Activated naive CD4-positive, alpha-beta T cell treated with anti-CD3 and anti-CD28 coated beads, Interleukin-2, amount 10 ng/mL, durations not matched to agents 7 days and 5 days (primary cell): ENCODE measurements at regions not wholly inside any gene's neighbourhood (a gene's known extent, or its start where the extent isn't known, plus 50 kb on each side); places are given as distances from the start of the nearest gene placed in this dataset.
"Not testable (repeated sequence)": the region's sequence is repeated elsewhere in the genome, so short reads cannot be mapped to it uniquely, and the experiment has no call there.

Source experiments
- CTCF ChIA-PET: fragments of 350-600 bp; sonication (Branson Sonifier 250); formaldehyde crosslinking; loops from one replicate; lab custom pipeline; 2021; ENCODE audit warnings: antibody characterized with exemption; lab: Charles Lee
- DNase-seq: peaks from one replicate; pipeline ENCODE4 v3.0.0-alpha.2; 2020
- H3K27ac Mint-ChIP-seq: one replicate; pipeline ENCODE4 v1.8.0; 2021; ENCODE audit warnings: mild to moderate bottlenecking, moderate library complexity, mixed read lengths
- H3K27me3 Mint-ChIP-seq: one replicate; pipeline ENCODE4 v1.8.0; 2021; ENCODE audit warnings: mild to moderate bottlenecking, mixed read lengths
- H3K36me3 Mint-ChIP-seq: one replicate; pipeline ENCODE4 v1.8.0; 2021; ENCODE audit warnings: mixed read lengths
- H3K4me1 Mint-ChIP-seq: one replicate; pipeline ENCODE4 v1.8.0; 2021; ENCODE audit warnings: mixed read lengths
- H3K4me3 Mint-ChIP-seq: one replicate; pipeline ENCODE4 v1.8.0; 2021; ENCODE audit warnings: mild to moderate bottlenecking, moderate library complexity, mixed read lengths
- H3K9me3 Mint-ChIP-seq: one replicate; pipeline ENCODE4 v1.8.0; 2021; ENCODE audit warnings: mixed read lengths

GRCh38 chr9:87353301-87353700 lies 144.4 kb upstream of the DAPK1 start:
- Mint-ChIP-seq H3K4me1 (no peaks in the 10 kb centered on the region), H3K27ac (no peak overlapping the region), H3K4me3 (no peak overlapping the region), H3K9me3 (no peaks in the 10 kb centered on the region), H3K27me3 (no peaks in the 10 kb centered on the region), H3K36me3 (no peaks in the 10 kb centered on the region)
- DNase-seq = no peak
- CTCF ChIA-PET = no interaction called here

GRCh38 chr9:87354147-87354546 lies 143.5 kb upstream of the DAPK1 start:
- no peak overlapping the region for H3K27ac Mint-ChIP-seq
- no peaks in the 10 kb centered on the region for H3K4me1 Mint-ChIP-seq
- H3K4me3 Mint-ChIP-seq = no peak overlapping the region
- peaks cover 4% of the 10 kb centered on the region for H3K27me3 Mint-ChIP-seq
- CTCF ChIA-PET = no interaction called here
- no peak for DNase-seq
- H3K36me3 Mint-ChIP-seq = no peaks in the 10 kb centered on the region
- H3K9me3 Mint-ChIP-seq = no peaks in the 10 kb centered on the region

- no peak overlapping the region for H3K4me3 Mint-ChIP-seq
- H3K9me3 Mint-ChIP-seq = no peaks in the 10 kb centered on the region
- no peaks in the 10 kb centered on the region for H3K4me1 Mint-ChIP-seq
- H3K36me3 Mint-ChIP-seq = no peaks in the 10 kb centered on the region
- CTCF ChIA-PET = no interaction called here
- peaks cover 13% of the 10 kb centered on the region for H3K27me3 Mint-ChIP-seq
- no peak overlapping the region for H3K27ac Mint-ChIP-seq
- DNase-seq = no peak
Observed at GRCh38 chr9:87357600-87357999, 140.1 kb upstream of the DAPK1 start.

- no peak for DNase-seq
- H3K9me3 Mint-ChIP-seq = no peaks in the 10 kb centered on the region
- H3K4me1 Mint-ChIP-seq = no peaks in the 10 kb centered on the region
- no peak overlapping the region for H3K27ac Mint-ChIP-seq
- no peaks in the 10 kb centered on the region for H3K36me3 Mint-ChIP-seq
- CTCF ChIA-PET = no interaction called here
- peaks cover 13% of the 10 kb centered on the region for H3K27me3 Mint-ChIP-seq
- no peak overlapping the region for H3K4me3 Mint-ChIP-seq
Observed at GRCh38 chr9:87359264-87359663, 138.4 kb upstream of the DAPK1 start.

GRCh38 chr9:87359958-87360601 lies 137.6 kb upstream of the DAPK1 start:
- H3K9me3 Mint-ChIP-seq = no peaks in the 10 kb centered on the region
- no peak overlapping the region for H3K4me3 Mint-ChIP-seq
- no peaks in the 10 kb centered on the region for H3K4me1 Mint-ChIP-seq
- no peaks in the 10 kb centered on the region for H3K36me3 Mint-ChIP-seq
- no peak for DNase-seq
- no peak overlapping the region for H3K27ac Mint-ChIP-seq
- peaks cover 13% of the 10 kb centered on the region for H3K27me3 Mint-ChIP-seq
- CTCF ChIA-PET = no interaction called here

GRCh38 chr9:87370049-87370685 lies 127.5 kb upstream of the DAPK1 start:
- Mint-ChIP-seq H3K36me3 (no peaks in the 10 kb centered on the region), H3K27me3 (peaks cover 9% of the 10 kb centered on the region), H3K4me3 (no peak overlapping the region), H3K27ac (no peak overlapping the region), H3K9me3 (no peaks in the 10 kb centered on the region), H3K4me1 (no peaks in the 10 kb centered on the region)
- DNase-seq = no peak
- CTCF ChIA-PET = no interaction called here

GRCh38 chr9:87371795-87372355 lies 125.8 kb upstream of the DAPK1 start:
- Mint-ChIP-seq H3K36me3 (no peaks in the 10 kb centered on the region), H3K27ac (no peak overlapping the region), H3K4me3 (no peak overlapping the region), H3K9me3 (no peaks in the 10 kb centered on the region), H3K27me3 (peaks cover 9% of the 10 kb centered on the region), H3K4me1 (no peaks in the 10 kb centered on the region)
- CTCF ChIA-PET = no interaction called here
- DNase-seq = no peak

- Mint-ChIP-seq H3K27ac (no peak overlapping the region), H3K4me3 (no peak overlapping the region), H3K27me3 (peaks cover 9% of the 10 kb centered on the region), H3K4me1 (no peaks in the 10 kb centered on the region), H3K9me3 (no peaks in the 10 kb centered on the region), H3K36me3 (no peaks in the 10 kb centered on the region)
- CTCF ChIA-PET = no interaction called here
- DNase-seq = no peak
Observed at GRCh38 chr9:87372356-87372851, 125.3 kb upstream of the DAPK1 start.

GRCh38 chr9:87374023-87374919 lies 123.4 kb upstream of the DAPK1 start:
- not testable (repeated sequence) for H3K36me3 Mint-ChIP-seq, H3K27me3 Mint-ChIP-seq, H3K4me3 Mint-ChIP-seq, DNase-seq, H3K9me3 Mint-ChIP-seq, H3K27ac Mint-ChIP-seq, H3K4me1 Mint-ChIP-seq
- CTCF ChIA-PET = interaction anchor here (0.8 kb wide), 1 partner anchor 666 kb away, joined by 3 read pairs; no protein-coding TSS in a partner anchor

- Mint-ChIP-seq H3K27me3 (peaks cover 9% of the 10 kb centered on the region), H3K9me3 (no peaks in the 10 kb centered on the region), H3K4me1 (no peaks in the 10 kb centered on the region), H3K36me3 (no peaks in the 10 kb centered on the region), H3K4me3 (no peak overlapping the region), H3K27ac (no peak overlapping the region)
- DNase-seq = no peak
- CTCF ChIA-PET = no interaction called here
Observed at GRCh38 chr9:87375397-87376073, 122.1 kb upstream of the DAPK1 start.

- H3K36me3 Mint-ChIP-seq = no peaks in the 10 kb centered on the region
- no peak overlapping the region for H3K27ac Mint-ChIP-seq
- peaks cover 11% of the 10 kb centered on the region for H3K27me3 Mint-ChIP-seq
- CTCF ChIA-PET = no interaction called here
- H3K4me1 Mint-ChIP-seq = no peaks in the 10 kb centered on the region
- DNase-seq = no peak
- no peaks in the 10 kb centered on the region for H3K9me3 Mint-ChIP-seq
- no peak overlapping the region for H3K4me3 Mint-ChIP-seq
Observed at GRCh38 chr9:87378676-87379075, 119.0 kb upstream of the DAPK1 start.

GRCh38 chr9:87379300-87379699 lies 118.4 kb upstream of the DAPK1 start:
- CTCF ChIA-PET = no interaction called here
- no peak overlapping the region for H3K4me3 Mint-ChIP-seq

GRCh38 chr9:87381050-87381711 lies 116.5 kb upstream of the DAPK1 start:
- Mint-ChIP-seq H3K4me1 (no peaks in the 10 kb centered on the region), H3K9me3 (no peaks in the 10 kb centered on the region), H3K27ac (no peak overlapping the region), H3K27me3 (peaks cover 5% of the 10 kb centered on the region), H3K36me3 (no peaks in the 10 kb centered on the region), H3K4me3 (no peak overlapping the region)
- CTCF ChIA-PET = no interaction called here
- no peak for DNase-seq

More at GRCh38 chr9:87379300-87379699, 118.4 kb upstream of the DAPK1 start:
- H3K27me3 Mint-ChIP-seq = peaks cover 5% of the 10 kb centered on the region
- H3K4me1 Mint-ChIP-seq = no peaks in the 10 kb centered on the region
- H3K36me3 Mint-ChIP-seq = no peaks in the 10 kb centered on the region
- no peak overlapping the region for H3K27ac Mint-ChIP-seq
- DNase-seq = no peak
- H3K9me3 Mint-ChIP-seq = no peaks in the 10 kb centered on the region
